OCI-M2 (cell line): ENCODE measurements at regions not wholly inside any gene's neighbourhood (a gene's known extent, or its start where the extent isn't known, plus 50 kb on each side); places are given as distances from the start of the nearest gene placed in this dataset.
"Not testable (repeated sequence)": the region's sequence is repeated elsewhere in the genome, so short reads cannot be mapped to it uniquely, and the experiment has no call there.

Experiments
- DNase-seq: peaks from one replicate; lab custom pipeline; 2025; ENCODE audit not compliant: unreplicated experiment; lab: John Stamatoyannopoulos, UW

DNA sequence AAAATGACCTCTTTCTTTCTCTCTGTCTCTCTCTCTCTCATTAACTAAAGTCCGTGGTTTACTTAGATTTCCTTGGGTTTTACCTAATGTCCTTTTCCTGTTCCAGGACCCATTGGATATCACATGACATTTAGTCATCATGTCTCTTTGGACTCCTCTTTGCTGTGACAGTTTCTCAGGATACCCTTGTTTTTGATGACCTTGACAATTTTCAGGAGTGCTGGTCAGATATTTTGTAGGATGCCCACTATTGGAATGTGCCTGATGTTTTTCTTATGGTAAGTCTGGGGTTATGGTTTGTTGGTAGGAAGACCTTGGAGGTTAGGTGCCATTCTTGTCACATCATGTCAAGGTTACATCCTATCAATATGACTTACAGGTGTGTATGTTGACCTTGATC, 199.2 kb upstream of the HTR1E start:
- no peak for DNase-seq

DNA sequence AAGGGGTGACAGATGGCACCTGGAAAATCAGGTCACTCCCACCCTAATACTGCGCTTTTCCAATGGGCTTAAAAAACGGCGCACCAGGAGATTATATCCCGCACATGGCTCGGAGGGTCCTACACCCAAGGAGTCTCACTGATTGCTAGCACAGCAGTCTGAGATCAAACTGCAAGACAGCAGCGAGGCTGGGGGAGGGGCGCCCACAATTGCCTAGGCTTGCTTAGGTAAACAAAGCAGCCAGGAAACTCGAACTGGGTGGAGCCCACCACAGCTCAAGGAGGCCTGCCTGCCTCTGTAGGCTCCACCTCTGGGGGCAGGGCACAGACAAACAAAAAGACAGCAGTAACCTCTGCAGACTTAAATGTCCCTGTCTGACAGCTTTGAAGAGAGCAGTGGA, 205.7 kb upstream of the HTR1E start:
- not testable (repeated sequence) for DNase-seq

- not testable (repeated sequence) for DNase-seq
Measured at GRCh38 chr6:86730772-86731171, 206.6 kb upstream of the HTR1E start.

DNA sequence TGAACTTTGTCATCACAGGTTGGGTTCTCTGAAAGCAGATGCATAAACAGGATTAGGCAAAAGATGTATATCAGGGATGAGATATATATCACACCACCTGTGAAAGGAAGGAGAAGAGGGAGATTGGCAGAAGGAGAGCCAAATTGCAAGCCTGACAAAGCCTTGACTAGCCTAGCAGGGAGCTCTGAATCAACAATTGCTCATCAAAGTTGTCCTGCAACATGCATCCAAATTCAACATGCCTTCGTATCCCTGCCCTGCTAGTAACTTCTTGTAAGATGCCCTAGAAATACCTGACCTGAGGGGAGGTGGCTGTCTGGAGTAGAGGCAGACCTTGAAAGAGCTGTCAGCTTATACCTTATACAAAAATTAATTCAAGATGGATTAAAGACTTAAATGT, 207.1 kb upstream of the HTR1E start:
- no peak for DNase-seq

- no peak for DNase-seq
Measured at GRCh38 chr6:86728976-86729375, 208.4 kb upstream of the HTR1E start.

DNA sequence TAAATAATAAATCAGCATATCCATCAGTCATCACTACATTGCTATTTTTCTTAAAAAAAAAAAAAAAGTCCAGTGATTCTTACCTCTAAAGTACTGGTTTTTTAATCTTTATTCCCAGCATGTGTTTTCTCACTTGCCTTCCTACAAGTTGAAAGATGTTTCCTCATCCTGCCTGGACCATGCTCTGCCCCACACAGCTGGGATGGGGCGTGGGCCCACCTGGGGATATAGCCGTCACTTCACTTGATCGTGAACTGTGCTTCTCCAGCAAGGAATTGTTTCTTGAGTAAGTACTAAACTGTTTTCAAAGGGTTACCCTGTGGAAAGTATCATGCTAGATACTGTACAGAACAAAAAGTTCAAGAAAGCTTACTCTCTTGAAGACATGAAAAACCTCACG, 212.6 kb upstream of the HTR1E start:
- DNase-seq: no peak

DNA sequence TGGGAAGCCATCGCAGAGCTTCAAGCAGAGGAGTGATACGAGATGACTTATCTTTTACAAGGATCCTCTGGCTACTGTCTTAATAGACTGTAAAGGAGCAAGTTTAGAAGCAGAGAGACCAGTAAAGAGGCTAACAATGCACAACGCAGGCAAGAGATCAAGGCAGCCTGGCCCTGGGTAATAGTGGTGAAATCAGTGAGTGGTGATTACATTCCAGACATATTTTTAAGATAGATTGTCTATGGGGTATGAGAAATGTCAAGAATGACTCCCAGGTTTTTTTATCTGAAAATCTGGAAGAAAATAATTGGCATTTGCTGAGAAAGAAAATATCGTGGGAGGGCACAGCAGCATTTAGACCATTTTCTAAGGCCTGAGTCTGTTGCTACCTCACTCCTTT, 213.6 kb upstream of the HTR1E start:
- DNase-seq: no peak

- DNase-seq: no peak
Measured at GRCh38 chr6:86723151-86723550, 214.2 kb upstream of the HTR1E start.

DNA sequence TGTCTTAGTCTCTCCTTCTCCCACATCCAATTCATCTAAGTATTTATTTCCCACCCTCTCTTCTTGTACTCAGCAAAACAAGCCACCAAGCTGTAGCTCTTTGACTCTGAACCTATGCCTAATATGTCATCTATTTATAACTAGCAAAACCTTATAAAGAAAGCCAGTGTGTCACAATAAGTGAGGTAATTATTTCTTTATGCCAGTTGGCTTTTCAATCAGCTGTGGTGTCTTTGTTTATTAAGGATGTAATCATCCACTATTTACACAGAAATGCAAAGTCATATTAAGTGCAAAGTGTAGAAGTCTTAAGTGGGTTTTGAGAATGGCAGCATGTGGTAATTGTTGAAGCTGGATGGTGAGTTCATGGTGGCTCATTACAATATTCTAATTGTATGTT, 215.2 kb upstream of the HTR1E start:
- no peak for DNase-seq

GRCh38 chr6:86715676-86716075, 221.7 kb upstream of the HTR1E start:
- DNase-seq: no peak

- no peak for DNase-seq
Measured at GRCh38 chr6:86712039-86712438, 225.3 kb upstream of the HTR1E start.

DNA sequence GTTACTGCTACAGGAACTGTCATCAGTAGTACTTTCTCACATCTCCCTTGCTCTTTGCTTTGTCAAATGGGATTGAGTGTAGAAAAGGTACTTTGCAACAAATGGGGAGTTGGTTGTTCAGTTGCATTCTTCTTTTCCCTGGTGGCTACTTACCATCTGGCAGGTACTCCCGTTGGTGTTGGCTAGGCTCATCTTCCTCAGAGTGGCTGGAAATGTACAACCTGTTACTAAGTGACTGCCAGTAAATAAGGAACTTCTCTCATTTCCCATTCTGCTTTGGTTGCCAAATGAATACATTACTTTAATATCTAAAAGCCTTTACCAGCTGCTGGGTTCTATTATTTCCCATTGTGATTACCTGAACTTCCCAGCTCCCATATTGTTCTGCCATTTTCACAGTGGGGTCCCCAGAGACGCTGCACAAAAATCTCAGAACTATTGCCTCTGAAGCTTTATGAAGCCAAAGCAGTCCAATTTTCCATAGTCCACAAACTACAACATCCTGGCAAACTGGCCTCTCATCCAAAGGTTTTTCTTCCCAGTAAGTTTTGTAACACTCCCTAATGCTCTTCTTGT, 229.7 kb upstream of the HTR1E start:
- no peak for DNase-seq

- no peak for DNase-seq
Measured at GRCh38 chr6:86706449-86706848, 230.9 kb upstream of the HTR1E start.

- DNase-seq: not testable (repeated sequence)
Measured at GRCh38 chr6:86701228-86701627, 236.1 kb upstream of the HTR1E start.

DNA sequence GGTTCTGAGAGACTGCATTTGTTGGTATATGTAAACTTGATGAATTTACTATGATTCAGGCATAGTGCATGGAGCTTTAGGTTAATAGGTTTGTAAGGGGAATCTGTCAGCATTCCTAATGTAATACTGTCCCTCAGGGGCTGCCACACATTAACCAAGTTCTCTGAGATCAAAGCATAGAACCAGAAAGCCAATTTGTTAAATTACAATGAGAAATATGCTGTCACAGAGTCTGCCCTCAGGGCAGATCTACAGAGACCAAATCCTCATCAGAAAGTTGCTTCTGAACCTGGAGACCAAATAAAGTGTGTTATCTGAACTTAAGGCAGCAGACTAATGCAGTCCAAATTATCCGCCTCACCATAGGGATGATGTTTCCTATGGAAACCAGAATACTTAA, 250.8 kb upstream of the HTR1E start:
- DNase-seq: no peak

- no peak for DNase-seq
Measured at GRCh38 chr6:86685230-86685797, 252.0 kb upstream of the HTR1E start.

GRCh38 chr6:86683132-86683908, 254.0 kb upstream of the HTR1E start:
- DNase-seq: peak; percentile 78

DNA sequence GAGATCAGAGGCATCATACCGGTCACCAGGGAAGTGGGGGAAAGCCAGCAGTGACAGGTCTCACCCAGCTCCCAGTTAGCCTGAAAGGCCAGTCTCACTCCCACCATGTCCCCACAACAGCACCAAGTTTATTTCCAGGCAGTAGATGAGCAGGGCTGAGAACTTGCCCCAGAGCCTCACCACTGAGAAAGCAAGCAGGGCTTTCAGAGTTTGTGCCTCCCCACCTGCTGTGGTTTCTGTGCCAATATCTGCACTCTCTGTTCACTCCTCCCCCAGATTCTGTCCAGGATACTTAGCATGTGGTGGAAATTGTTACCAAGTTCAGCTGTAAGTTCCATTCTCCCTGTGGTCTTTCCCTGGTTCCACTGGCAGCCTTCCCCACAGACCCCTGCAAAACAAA, 255.0 kb upstream of the HTR1E start:
- no peak for DNase-seq

GRCh38 chr6:86681140-86681539, 256.2 kb upstream of the HTR1E start:
- DNase-seq: not testable (repeated sequence)

DNA sequence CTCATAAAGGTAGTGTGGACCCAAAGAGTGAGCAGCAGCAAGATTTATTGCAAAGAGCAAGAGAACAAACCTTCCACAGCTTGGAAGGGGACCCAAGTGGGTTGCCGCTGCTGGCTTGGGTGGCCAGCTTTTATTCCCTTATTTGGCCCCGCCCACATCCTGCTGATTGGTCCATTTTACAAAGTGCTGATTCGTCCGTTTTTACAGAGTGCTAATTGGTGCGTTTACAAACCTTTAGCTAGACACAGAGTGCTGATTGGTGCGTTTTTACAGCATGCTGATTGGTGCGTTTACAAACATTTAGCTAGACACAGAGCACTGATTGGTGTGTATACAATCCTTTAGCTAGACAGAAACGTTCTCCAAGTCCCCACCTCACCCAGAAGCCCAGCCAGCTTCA, 265.2 kb upstream of the HTR1E start:
- not testable (repeated sequence) for DNase-seq

DNA sequence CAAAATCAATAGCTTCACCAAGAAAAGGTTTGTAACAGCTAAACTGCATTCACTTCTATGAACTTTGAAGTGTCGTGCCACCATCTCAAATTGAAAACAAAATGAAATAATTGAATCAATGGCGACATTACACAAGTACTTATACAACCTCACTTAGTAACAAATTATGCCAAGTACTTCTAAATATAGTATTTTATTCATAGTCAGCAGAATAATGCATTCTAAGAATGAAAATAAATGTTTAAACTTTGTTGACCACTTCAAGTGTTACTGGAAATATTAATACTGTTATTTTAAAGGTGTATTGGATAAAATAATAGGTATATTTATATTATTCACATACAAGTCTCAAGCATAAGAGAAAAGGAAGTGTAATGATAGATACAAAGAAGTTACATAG, 280.1 kb upstream of the HTR1E start:
- DNase-seq: no peak

GRCh38 chr6:86629123-86629522, 308.2 kb upstream of the HTR1E start:
- no peak for DNase-seq

- DNase-seq: no peak
Measured at GRCh38 chr6:86619428-86619827, 317.9 kb upstream of the HTR1E start.
